Endothelial cell (in vitro differentiated cells): ENCODE measurements at regions not wholly inside any gene's neighbourhood (a gene's known extent, or its start where the extent isn't known, plus 50 kb on each side); places are given as distances from the start of the nearest gene placed in this dataset.
"Not testable (repeated sequence)": the region's sequence is repeated elsewhere in the genome, so short reads cannot be mapped to it uniquely, and the experiment has no call there.

Source experiments
- DNase-seq: peaks from one replicate; pipeline ENCODE4 v3.0.0; 2021; ENCODE audit warnings: low spot score
- H3K27ac Mint-ChIP-seq: one replicate; pipeline ENCODE4 v1.8.0; 2021; ENCODE audit warnings: mixed read lengths, inconsistent platforms; ENCODE audit not compliant: unreplicated experiment
- H3K27me3 Mint-ChIP-seq: one replicate; pipeline ENCODE4 v1.8.0; 2021; ENCODE audit warnings: mild to moderate bottlenecking, moderate library complexity, mixed read lengths, inconsistent platforms; ENCODE audit not compliant: unreplicated experiment
- H3K36me3 Mint-ChIP-seq: one replicate; pipeline ENCODE4 v1.8.0; 2021; ENCODE audit warnings: mild to moderate bottlenecking, low read depth, mixed read lengths, inconsistent platforms; ENCODE audit not compliant: unreplicated experiment
- H3K4me1 Mint-ChIP-seq: one replicate; pipeline ENCODE4 v1.8.0; 2021; ENCODE audit warnings: mild to moderate bottlenecking, mixed read lengths, inconsistent platforms; ENCODE audit not compliant: unreplicated experiment
- H3K4me3 Mint-ChIP-seq: one replicate; pipeline ENCODE4 v1.8.0; 2021; ENCODE audit warnings: mild to moderate bottlenecking, mixed read lengths, inconsistent platforms; ENCODE audit not compliant: unreplicated experiment
- H3K9me3 Mint-ChIP-seq: one replicate; pipeline ENCODE4 v1.8.0; 2021; ENCODE audit warnings: mixed read lengths, inconsistent platforms; ENCODE audit not compliant: unreplicated experiment
- TF ChIP-seq, protein P1 (sequence below): fragments of 200-600 bp; sonication (generic); IDR thresholded peaks from one replicate; pipeline ENCODE4 v1.5.0; 2021; ENCODE audit warnings: antibody characterized with exemption; ENCODE audit not compliant: unreplicated experiment

DNA sequence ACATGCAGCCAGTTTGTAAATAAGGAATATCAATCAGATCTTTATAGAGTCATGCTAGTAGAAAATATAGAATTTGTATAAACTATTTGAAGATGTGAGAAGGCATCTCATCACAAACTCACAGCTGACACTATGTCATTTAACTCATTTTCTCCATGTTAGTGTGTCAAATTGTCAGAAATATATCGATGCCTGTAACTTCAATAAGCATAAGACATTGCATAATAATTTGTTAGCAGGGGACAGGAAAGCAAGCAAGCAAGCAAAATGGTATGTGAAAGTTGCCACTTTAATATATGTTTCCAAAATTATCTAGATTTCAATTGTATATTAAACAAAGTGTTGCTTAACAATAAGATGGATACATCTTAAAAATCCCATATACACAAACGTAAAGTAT, 571.0 kb downstream of the ARL4A start:
- Mint-ChIP-seq H3K4me3 (no peak overlapping the region), H3K27me3 (no peaks in the 10 kb centered on the region), H3K27ac (no peak overlapping the region), H3K4me1 (no peaks in the 10 kb centered on the region), H3K36me3 (no peaks in the 10 kb centered on the region), H3K9me3 (no peaks in the 10 kb centered on the region)
- DNase-seq = no peak
- TF ChIP-seq, protein P1, sequence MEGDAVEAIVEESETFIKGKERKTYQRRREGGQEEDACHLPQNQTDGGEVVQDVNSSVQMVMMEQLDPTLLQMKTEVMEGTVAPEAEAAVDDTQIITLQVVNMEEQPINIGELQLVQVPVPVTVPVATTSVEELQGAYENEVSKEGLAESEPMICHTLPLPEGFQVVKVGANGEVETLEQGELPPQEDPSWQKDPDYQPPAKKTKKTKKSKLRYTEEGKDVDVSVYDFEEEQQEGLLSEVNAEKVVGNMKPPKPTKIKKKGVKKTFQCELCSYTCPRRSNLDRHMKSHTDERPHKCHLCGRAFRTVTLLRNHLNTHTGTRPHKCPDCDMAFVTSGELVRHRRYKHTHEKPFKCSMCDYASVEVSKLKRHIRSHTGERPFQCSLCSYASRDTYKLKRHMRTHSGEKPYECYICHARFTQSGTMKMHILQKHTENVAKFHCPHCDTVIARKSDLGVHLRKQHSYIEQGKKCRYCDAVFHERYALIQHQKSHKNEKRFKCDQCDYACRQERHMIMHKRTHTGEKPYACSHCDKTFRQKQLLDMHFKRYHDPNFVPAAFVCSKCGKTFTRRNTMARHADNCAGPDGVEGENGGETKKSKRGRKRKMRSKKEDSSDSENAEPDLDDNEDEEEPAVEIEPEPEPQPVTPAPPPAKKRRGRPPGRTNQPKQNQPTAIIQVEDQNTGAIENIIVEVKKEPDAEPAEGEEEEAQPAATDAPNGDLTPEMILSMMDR = no peak

DNA sequence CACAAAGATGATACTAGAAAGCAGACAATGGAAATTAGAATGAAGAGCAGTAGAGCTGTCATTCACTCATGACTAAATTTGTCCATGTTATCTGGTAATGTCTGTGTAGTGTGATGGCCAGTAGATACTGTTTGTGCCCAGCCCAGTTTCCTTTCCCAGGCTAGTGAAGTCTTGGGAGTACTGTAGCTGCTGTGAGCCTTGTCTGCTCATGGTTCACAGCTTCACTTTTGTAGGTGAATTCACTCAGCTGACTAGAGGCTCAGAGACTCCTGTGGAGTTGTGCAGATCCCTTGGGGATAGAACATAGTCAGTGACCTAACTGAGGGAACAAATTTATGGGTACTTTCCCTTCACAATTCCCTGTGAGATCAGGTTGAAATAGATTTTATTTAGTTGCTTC, 572.5 kb downstream of the ARL4A start:
- H3K36me3 Mint-ChIP-seq = no peaks in the 10 kb centered on the region
- no peak overlapping the region for H3K4me3 Mint-ChIP-seq
- no peaks in the 10 kb centered on the region for H3K27me3 Mint-ChIP-seq
- TF ChIP-seq, protein P1 = no peak
- no peak for DNase-seq
- H3K27ac Mint-ChIP-seq = no peak overlapping the region
- H3K9me3 Mint-ChIP-seq = no peaks in the 10 kb centered on the region
- H3K4me1 Mint-ChIP-seq = no peaks in the 10 kb centered on the region

DNA sequence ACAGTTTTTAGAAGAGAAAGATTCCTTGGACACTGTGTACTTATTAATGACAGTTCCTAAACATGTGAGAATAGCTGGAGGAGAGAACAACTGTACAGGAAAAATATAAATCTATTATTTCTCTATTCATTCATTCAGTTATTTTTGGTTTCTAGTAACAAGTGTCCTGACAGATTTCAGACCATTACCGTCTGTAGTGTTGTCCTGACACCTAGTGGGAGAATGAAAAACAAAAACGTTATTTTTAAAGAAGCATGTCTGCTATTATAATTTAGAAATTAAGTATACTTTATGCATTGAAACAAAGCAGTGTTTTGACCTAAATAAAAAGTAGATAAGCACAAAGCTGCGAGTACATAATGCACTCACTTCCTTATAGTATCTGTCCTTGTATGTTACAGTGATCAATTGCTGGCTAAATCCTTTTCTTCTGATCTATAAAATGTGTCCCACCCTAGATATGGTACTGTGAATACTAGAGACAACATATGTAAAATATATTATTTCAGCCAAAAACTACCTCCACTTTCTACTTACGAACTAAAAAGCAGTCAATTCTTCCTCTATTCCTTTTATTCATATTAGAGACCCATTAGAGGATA, 575.6 kb downstream of the ARL4A start:
- no peak for DNase-seq

DNA sequence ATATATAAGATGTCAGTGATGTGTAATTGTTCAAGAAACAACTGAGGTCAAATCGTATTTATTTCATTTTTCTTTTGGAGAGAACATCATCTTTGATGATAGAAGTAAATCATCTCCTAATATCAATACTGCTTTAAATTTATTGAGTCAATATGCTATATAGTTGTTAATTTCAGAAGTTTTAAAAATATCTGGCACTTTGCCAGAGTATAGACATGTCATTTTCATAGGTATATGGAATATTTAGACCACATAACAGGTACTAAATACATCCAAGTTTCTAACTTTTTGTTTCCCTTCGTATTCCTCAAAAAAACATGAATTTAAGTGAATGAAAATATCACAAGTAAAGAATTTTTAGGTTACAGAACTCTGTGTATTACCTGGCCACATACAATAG, 577.8 kb downstream of the ARL4A start:
- TF ChIP-seq, protein P1 = no peak
- no peak overlapping the region for H3K27ac Mint-ChIP-seq
- H3K36me3 Mint-ChIP-seq = no peaks in the 10 kb centered on the region
- peaks cover 3% of the 10 kb centered on the region for H3K4me1 Mint-ChIP-seq
- H3K9me3 Mint-ChIP-seq = peaks cover 5% of the 10 kb centered on the region
- H3K27me3 Mint-ChIP-seq = peaks cover 1% of the 10 kb centered on the region
- no peak for DNase-seq
- no peak overlapping the region for H3K4me3 Mint-ChIP-seq

More for the DNA sequence above, 575.6 kb downstream of the ARL4A start:
- Mint-ChIP-seq H3K4me3 (no peak overlapping the region), H3K27ac (no peak overlapping the region), H3K4me1 (peaks cover 3% of the 10 kb centered on the region), H3K9me3 (peaks cover 5% of the 10 kb centered on the region), H3K27me3 (peaks cover 1% of the 10 kb centered on the region), H3K36me3 (no peaks in the 10 kb centered on the region)
- TF ChIP-seq, protein P1 = peak; percentile 45

DNA sequence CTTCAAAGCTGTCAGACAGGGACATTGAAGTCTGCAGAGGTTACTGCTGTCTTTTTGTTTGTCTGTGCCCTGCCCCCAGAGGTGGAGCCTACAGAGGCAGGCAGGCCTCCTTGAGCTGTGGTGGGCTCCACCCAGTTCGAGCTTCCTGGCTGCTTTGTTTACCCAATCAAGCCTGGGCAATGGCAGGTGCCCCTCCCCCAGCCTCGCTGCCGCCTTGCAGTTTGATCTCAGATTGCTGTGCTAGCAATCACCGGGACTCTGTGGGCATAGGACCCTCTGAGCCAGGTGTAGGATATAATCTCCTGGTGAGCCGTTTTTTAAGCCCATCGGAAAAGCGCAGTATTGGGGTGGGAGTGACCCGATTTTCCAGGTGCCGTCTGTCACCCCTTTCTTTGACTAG, 586.8 kb downstream of the ARL4A start:
- H3K36me3 Mint-ChIP-seq, H3K27me3 Mint-ChIP-seq, H3K4me3 Mint-ChIP-seq, H3K27ac Mint-ChIP-seq, H3K9me3 Mint-ChIP-seq, DNase-seq, H3K4me1 Mint-ChIP-seq: not testable (repeated sequence)
